RWPE2 (cell line): ENCODE measurements at regions not wholly inside any gene's neighbourhood (a gene's known extent, or its start where the extent isn't known, plus 50 kb on each side); places are given as distances from the start of the nearest gene placed in this dataset.

Experiments used
- ATAC-seq: fragments of 200-7000 bp; cut with Tn5 transposase; 3 replicates; pipeline ENCODE4 v1.9.1; 2021; ENCODE audit warnings: low read depth
- DNase-seq: peaks from one replicate; pipeline ENCODE4 v3.0.0-alpha.2; 2020; ENCODE audit warnings: low spot score
- H3K27ac ChIP-seq: fragments of 450-650 bp; 2 replicates; pipeline ENCODE4 v1.5.1; 2017; ENCODE audit warnings: mild to moderate bottlenecking; ENCODE audit not compliant: poor library complexity, severe bottlenecking
- H3K27me3 ChIP-seq: fragments of 250-450 bp; sonication (Bioruptor Pico); 2 replicates; pipeline ENCODE4 v1.5.1; 2021; ENCODE audit warnings: mild to moderate bottlenecking, moderate library complexity; ENCODE audit not compliant: insufficient read depth, poor library complexity, severe bottlenecking
- H3K36me3 ChIP-seq: fragments of 250-450 bp; sonication (Bioruptor Pico); 2 replicates; pipeline ENCODE4 v1.5.1; 2020; ENCODE audit warnings: low read depth, mild to moderate bottlenecking, moderate library complexity
- H3K4me1 ChIP-seq: fragments of 250-450 bp; sonication (Bioruptor Pico); 2 replicates; pipeline ENCODE4 v1.5.1; 2021; ENCODE audit warnings: mild to moderate bottlenecking, moderate library complexity; ENCODE audit not compliant: insufficient read depth, poor library complexity, severe bottlenecking
- H3K4me3 ChIP-seq: fragments of 250-450 bp; sonication (Bioruptor Pico); 2 replicates; pipeline ENCODE4 v1.5.1; 2021; ENCODE audit warnings: mild to moderate bottlenecking, moderate library complexity; ENCODE audit not compliant: severe bottlenecking
- H3K9me3 ChIP-seq: fragments of 250-450 bp; sonication (Bioruptor Pico); 2 replicates; pipeline ENCODE4 v1.5.1; 2021; ENCODE audit warnings: mild to moderate bottlenecking, moderate library complexity; ENCODE audit not compliant: severe bottlenecking
- TF ChIP-seq, protein P1 (sequence below): fragments of 450-650 bp; IDR thresholded peaks from one replicate; pipeline ENCODE4 v1.5.1; 2017; ENCODE audit warnings: mild to moderate bottlenecking, moderate library complexity; ENCODE audit not compliant: poor library complexity, severe bottlenecking

DNA sequence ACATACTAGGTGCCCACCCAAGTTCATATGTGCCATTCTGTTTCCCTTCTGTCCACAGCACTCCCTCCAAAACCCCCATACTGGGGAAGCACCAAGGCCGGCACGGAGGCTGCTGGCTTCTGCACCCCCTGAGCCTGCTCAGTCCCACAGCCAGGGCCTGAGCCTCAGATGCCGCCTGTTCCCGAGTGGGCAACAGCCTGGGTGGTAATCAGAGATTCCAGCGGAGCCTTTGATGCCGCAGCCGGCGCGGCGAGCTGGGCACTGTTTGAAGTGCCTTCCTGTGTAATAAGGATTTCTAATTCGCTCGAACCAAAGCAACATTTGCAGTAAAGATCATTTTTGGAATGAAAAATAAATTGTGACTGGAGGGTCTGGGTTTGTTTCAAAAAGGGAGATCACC lies 460.3 kb downstream of the SOX6 start:
- H3K4me3 ChIP-seq, result no peak overlapping the region
- no peaks in the 10 kb centered on the region for H3K27me3 ChIP-seq
- H3K27ac ChIP-seq, result no peak overlapping the region
- no peaks in the 10 kb centered on the region for H3K9me3 ChIP-seq
- TF ChIP-seq, protein P1, sequence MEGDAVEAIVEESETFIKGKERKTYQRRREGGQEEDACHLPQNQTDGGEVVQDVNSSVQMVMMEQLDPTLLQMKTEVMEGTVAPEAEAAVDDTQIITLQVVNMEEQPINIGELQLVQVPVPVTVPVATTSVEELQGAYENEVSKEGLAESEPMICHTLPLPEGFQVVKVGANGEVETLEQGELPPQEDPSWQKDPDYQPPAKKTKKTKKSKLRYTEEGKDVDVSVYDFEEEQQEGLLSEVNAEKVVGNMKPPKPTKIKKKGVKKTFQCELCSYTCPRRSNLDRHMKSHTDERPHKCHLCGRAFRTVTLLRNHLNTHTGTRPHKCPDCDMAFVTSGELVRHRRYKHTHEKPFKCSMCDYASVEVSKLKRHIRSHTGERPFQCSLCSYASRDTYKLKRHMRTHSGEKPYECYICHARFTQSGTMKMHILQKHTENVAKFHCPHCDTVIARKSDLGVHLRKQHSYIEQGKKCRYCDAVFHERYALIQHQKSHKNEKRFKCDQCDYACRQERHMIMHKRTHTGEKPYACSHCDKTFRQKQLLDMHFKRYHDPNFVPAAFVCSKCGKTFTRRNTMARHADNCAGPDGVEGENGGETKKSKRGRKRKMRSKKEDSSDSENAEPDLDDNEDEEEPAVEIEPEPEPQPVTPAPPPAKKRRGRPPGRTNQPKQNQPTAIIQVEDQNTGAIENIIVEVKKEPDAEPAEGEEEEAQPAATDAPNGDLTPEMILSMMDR, result no peak
- ATAC-seq, result no peak
- peaks cover 6% of the 10 kb centered on the region for H3K4me1 ChIP-seq
- H3K36me3 ChIP-seq, result no peaks in the 10 kb centered on the region
- DNase-seq, result no peak

DNA sequence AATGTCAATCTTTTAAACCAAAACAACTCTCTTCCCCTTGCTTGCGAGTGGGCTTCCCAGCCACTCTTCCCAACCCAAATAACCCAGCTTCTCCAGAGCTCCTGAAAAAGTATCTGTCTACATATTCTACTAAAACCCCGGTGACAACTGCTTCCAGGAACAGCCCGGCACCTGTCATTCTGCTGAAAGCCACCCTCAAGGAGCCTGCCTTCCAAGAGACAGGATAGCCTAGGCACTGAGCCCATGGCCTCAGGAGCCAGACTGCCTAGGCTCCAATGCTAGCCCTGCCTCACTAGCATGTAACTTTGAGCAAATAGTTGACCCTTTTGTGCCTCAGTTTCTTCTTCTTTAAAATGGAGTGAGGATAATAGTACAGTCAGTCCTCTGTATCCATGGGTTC lies 459.8 kb downstream of the SOX6 start:
- no peaks in the 10 kb centered on the region for H3K9me3 ChIP-seq
- H3K27me3 ChIP-seq, result no peaks in the 10 kb centered on the region
- no peak overlapping the region for H3K27ac ChIP-seq
- H3K36me3 ChIP-seq, result no peaks in the 10 kb centered on the region
- H3K4me1 ChIP-seq, result peaks cover 6% of the 10 kb centered on the region
- ATAC-seq, result no peak
- no peak for DNase-seq
- no peak overlapping the region for H3K4me3 ChIP-seq
- TF ChIP-seq, protein P1, result no peak

DNA sequence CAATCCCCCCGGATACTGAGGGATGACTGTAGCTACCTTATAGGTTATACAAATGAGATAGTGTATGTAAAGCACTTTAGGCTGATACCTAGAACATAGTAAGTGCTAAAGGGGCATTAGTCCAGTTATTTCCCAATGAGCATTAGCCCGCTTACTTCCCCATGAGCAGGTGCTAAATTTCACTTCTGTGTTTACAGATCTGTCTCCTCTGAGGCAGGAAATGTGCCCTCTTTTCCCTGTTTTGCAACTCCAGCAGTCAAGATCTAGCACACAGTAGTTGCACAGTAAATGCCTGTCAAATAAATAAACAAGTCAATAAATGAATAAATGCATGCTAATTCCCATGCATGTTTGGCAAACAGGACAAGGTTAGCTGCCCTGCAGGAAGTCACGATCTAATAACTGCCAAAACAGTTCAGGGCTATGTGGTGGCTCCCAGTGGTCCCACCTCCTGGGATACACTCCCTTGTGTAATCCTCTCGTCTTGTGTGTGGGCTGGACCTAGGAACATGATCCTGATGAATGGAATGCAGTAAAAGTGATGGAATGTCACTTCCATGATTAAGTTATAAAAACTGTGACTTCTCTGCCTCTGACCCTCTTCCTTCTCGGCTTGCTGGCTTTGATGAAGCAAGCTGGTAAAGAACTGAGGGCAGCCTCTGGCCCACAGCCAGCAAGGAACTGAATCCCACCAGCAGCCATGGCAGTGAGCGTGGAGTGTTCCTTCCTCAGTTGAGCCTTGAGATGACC lies 459.0 kb downstream of the SOX6 start:
- no peak for DNase-seq
- Histone ChIP-seq H3K9me3 (no peaks in the 10 kb centered on the region), H3K4me3 (no peak overlapping the region), H3K36me3 (no peaks in the 10 kb centered on the region), H3K27ac (no peak overlapping the region), H3K4me1 (peaks cover 6% of the 10 kb centered on the region), H3K27me3 (no peaks in the 10 kb centered on the region)
- peak; percentile 69 for ATAC-seq
- TF ChIP-seq, protein P1, result no peak

DNA sequence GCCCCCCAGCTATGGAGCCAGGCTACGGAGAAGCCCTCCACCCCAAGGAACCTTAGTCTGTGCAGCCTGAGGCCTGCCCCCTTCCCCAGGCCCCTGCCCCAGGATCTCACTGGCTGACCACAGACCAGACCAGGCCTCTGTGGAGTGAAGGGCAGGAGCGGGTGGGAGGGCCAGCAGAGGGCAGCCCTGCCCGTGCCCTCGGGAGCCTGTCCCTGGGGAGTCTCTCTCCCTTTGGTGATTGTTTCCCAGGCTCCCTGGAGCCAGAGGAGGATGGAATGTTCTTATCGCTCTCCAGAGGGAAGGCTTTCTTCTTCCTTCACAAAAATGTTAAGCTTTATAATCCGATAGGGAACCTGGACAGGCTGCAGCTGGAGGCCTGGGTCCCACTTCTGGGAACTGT lies 455.3 kb downstream of the SOX6 start:
- ATAC-seq, result no peak
- DNase-seq, result no peak
- H3K27ac ChIP-seq, result no peak overlapping the region

DNA sequence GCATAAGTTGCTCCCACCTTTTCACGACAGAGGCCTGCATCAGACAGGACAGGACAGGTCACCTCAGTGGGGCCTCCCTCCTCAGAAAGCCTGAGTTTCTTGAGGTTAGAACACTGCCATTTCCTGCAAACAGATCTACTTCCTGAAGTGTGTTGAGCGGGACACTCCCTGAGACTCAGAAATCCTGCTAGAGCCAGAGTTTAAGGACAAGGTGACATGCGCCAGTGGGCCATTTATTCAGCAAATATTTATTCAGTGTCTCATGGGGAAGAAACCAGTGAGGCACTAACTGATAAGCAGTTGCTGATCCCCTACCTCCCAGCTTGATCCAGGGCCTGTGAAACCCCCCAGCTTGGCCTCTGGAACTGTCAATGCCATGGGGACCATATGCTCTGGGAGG lies 454.6 kb downstream of the SOX6 start:
- no peak for ATAC-seq
- Histone ChIP-seq H3K36me3 (no peaks in the 10 kb centered on the region), H3K9me3 (no peaks in the 10 kb centered on the region), H3K27me3 (no peaks in the 10 kb centered on the region), H3K4me3 (no peak overlapping the region), H3K27ac (no peak overlapping the region), H3K4me1 (peaks cover 12% of the 10 kb centered on the region)
- no peak for DNase-seq
- TF ChIP-seq, protein P1, result no peak

More for the DNA sequence above, 455.3 kb downstream of the SOX6 start:
- Histone ChIP-seq H3K36me3 (no peaks in the 10 kb centered on the region), H3K4me1 (peaks cover 12% of the 10 kb centered on the region), H3K9me3 (no peaks in the 10 kb centered on the region), H3K27me3 (no peaks in the 10 kb centered on the region), H3K4me3 (no peak overlapping the region)
- TF ChIP-seq, protein P1, result no peak
